PC-3 (cell line): ENCODE measurements at regions not wholly inside any gene's neighbourhood (a gene's known extent, or its start where the extent isn't known, plus 50 kb on each side); places are given as distances from the start of the nearest gene placed in this dataset.

ENCODE experiments used
- ATAC-seq: fragments of 200-7000 bp; cut with Tn5 transposase; 2 replicates; pipeline ENCODE4 v1.9.1; 2020; ENCODE audit warnings: mild to moderate bottlenecking, moderate library complexity
- BruUV-seq: library from RNA; stranded (reverse); fragments of 400-500 nt; replicated peaks from 2 replicates; lab custom pipeline; 2021; lab: Mats Ljungman, UMichigan
- CTCF ChIA-PET: fragments of 300-600 bp; sonication (Branson Sonifier 250); formaldehyde crosslinking; loops from one replicate; lab custom pipeline; 2022; ENCODE audit warnings: antibody characterized with exemption; lab: Charles Lee
- POLR2A ChIA-PET: fragments of 300-600 bp; sonication (Branson Sonifier 250); formaldehyde crosslinking; loops from one replicate; lab custom pipeline; 2022; ENCODE audit warnings: antibody characterized with exemption; ENCODE audit not compliant: unreplicated experiment; lab: Charles Lee
- DNase-seq: peaks from one replicate; pipeline ENCODE4 v3.0.0-alpha.2; 2015
- H2AFZ ChIP-seq: fragments of 300-600 bp; sonication (generic); 2 replicates; pipeline ENCODE4 v1.6.0; 2016; ENCODE audit warnings: antibody characterized with exemption, low read length
- H3F3A ChIP-seq: fragments of 300-600 bp; sonication (generic); one replicate; pipeline ENCODE4 v1.6.0; 2017; ENCODE audit warnings: antibody characterized with exemption, low read length, control low read depth, mild to moderate bottlenecking; ENCODE audit not compliant: unreplicated experiment
- H3K27ac ChIP-seq: fragments of 300-600 bp; sonication (generic); 2 replicates; pipeline ENCODE4 v1.5.1; 2016; ENCODE audit warnings: mild to moderate bottlenecking, low read length
- H3K27me3 ChIP-seq: fragments of 300-600 bp; sonication (generic); 2 replicates; pipeline ENCODE4 v1.6.1; 2016; ENCODE audit warnings: low read length, mixed read lengths
- H3K36me3 ChIP-seq: fragments of 300-600 bp; sonication (generic); 2 replicates; pipeline ENCODE4 v1.6.1; 2016; ENCODE audit warnings: low read depth, mixed run types, low read length, mixed read lengths
- H3K4me1 ChIP-seq: fragments of 300-600 bp; sonication (generic); 2 replicates; pipeline ENCODE4 v1.5.1; 2016; ENCODE audit warnings: low read length; ENCODE audit not compliant: insufficient read depth
- H3K4me2 ChIP-seq: fragments of 300-600 bp; sonication (generic); 2 replicates; pipeline ENCODE4 v1.6.0; 2016; ENCODE audit warnings: low read length
- H3K4me3 ChIP-seq: fragments of 300-600 bp; sonication (generic); 2 replicates; pipeline ENCODE4 v1.5.1; 2016; ENCODE audit warnings: mild to moderate bottlenecking, low read length, mixed read lengths
- H3K79me2 ChIP-seq: fragments of 300-600 bp; sonication (generic); 2 replicates; pipeline ENCODE4 v1.6.1; 2017; ENCODE audit warnings: low read length, mixed read lengths
- H3K9ac ChIP-seq: fragments of 300-600 bp; sonication (generic); 2 replicates; pipeline ENCODE4 v1.6.0; 2016; ENCODE audit warnings: mild to moderate bottlenecking, low read length
- H3K9me2 ChIP-seq: fragments of 300-600 bp; sonication (generic); replicated peaks from 2 replicates; pipeline ENCODE4 v1.6.1; 2016; ENCODE audit warnings: mixed run types, low read length, mixed read lengths
- H3K9me3 ChIP-seq: fragments of 300-600 bp; sonication (generic); 2 replicates; pipeline ENCODE4 v1.6.1; 2016; ENCODE audit warnings: low read length, mixed read lengths
- H4K20me1 ChIP-seq: fragments of 300-600 bp; sonication (generic); 2 replicates; pipeline ENCODE4 v1.6.1; 2016; ENCODE audit warnings: low read length, mixed read lengths
- EZH2 ChIP-seq: fragments of 300-600 bp; sonication (generic); IDR thresholded peaks from one replicate; pipeline ENCODE4 v1.6.1; 2017; ENCODE audit warnings: antibody characterized with exemption, mild to moderate bottlenecking, low read length; ENCODE audit not compliant: unreplicated experiment
- EZH2phosphoT487 ChIP-seq: fragments of 300-600 bp; sonication (generic); IDR thresholded peaks from 2 replicates; pipeline ENCODE4 v1.6.1; 2018; ENCODE audit warnings: mild to moderate bottlenecking, antibody characterized with exemption, low read length, borderline replicate concordance
- intact Hi-C: fragments of 100-400 bp; cut with micrococcal nuclease; formaldehyde crosslinking; loops from 2 replicates; pipeline ENCODE4 v1.9.0; 2023
- TF ChIP-seq, protein P1 (sequence below): fragments of 300-600 bp; sonication (generic); conservative IDR thresholded peaks from 2 replicates; pipeline ENCODE4 v1.5.1; 2017; ENCODE audit warnings: antibody characterized with exemption, low read depth, mild to moderate bottlenecking, low read length

DNA sequence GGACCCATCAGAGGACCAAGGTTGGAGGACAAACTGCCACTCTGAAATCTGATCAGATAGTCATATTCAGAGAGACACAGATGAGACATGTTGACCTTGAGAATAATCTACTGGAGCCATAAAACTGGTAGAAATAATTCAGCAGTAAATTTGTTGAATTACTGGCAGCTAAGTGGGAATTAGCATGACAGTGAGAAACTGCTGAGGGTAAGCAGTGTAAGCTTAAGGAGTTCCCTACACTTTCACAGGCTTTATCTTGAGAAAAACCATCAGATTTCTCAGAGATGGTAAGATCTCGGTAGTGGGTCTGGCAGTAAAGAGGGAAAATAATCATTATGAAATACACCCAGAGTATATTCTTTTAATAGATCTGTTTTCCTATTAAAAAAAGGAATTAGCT, 213.7 kb downstream of the TECRL start:
- Histone ChIP-seq H2AFZ (no peak overlapping the region), H3K27ac (no peak overlapping the region), H3K4me3 (no peak overlapping the region), H3K4me2 (no peak overlapping the region), H4K20me1 (no peaks in the 10 kb centered on the region), H3K4me1 (no peaks in the 10 kb centered on the region; the same call in 1 of the 2 replicates), H3F3A (no peaks in the 10 kb centered on the region), H3K27me3 (no peaks in the 10 kb centered on the region), H3K9ac (no peak overlapping the region), H3K36me3 (no peaks in the 10 kb centered on the region), H3K9me3 (no peaks in the 10 kb centered on the region), H3K9me2 (no peaks in the 10 kb centered on the region), H3K79me2 (no peaks in the 10 kb centered on the region)
- ChIA-PET CTCF (no interaction called here), POLR2A (no interaction called here)
- intact Hi-C loops = no loop called here
- TF ChIP-seq EZH2 = no peak
- TF ChIP-seq EZH2phosphoT487 = no peak
- TF ChIP-seq, protein P1, sequence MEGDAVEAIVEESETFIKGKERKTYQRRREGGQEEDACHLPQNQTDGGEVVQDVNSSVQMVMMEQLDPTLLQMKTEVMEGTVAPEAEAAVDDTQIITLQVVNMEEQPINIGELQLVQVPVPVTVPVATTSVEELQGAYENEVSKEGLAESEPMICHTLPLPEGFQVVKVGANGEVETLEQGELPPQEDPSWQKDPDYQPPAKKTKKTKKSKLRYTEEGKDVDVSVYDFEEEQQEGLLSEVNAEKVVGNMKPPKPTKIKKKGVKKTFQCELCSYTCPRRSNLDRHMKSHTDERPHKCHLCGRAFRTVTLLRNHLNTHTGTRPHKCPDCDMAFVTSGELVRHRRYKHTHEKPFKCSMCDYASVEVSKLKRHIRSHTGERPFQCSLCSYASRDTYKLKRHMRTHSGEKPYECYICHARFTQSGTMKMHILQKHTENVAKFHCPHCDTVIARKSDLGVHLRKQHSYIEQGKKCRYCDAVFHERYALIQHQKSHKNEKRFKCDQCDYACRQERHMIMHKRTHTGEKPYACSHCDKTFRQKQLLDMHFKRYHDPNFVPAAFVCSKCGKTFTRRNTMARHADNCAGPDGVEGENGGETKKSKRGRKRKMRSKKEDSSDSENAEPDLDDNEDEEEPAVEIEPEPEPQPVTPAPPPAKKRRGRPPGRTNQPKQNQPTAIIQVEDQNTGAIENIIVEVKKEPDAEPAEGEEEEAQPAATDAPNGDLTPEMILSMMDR = no peak
- ATAC-seq (no peak), DNase-seq (no peak)
- no TSS peak for BruUV-seq

DNA sequence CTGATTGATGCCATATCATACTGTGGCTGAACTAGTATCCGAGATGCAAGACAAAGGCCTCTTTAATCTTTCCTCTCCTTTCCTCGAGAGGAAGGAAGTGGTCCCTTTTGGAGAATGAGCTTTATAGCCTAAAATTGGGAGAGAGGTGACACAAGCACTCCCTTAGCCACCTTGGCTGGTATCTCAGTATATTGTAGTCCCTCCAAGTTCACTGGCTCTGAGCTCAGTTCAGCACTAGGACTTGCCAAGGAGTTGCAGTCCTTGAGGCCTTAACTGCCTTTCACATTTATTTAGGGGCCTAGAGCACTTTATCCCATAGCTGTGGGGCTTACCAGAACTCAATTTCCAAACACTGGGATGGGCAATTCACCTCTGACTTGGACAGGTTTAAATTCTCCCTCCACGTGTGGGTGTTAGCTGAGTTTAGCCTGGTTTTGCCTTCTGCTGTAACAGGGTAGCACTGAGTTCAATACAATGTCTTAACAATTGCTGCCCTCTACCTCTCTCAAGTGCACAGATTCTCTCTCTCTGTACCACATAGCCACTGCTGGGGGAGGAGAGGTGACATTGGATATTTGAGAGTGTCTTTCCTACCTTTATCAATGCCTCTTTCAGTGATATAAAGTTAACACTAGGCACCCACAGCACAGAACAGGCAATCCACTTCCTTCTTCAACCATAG, 216.4 kb downstream of the TECRL start:
- ChIA-PET CTCF (interaction anchor here (0.9 kb wide), 1 partner anchor 34 kb away, joined by 4 read pairs; no protein-coding TSS in a partner anchor), POLR2A (no interaction called here)
- intact Hi-C loops = no loop called here
- Histone ChIP-seq H3K27ac (no peak overlapping the region), H3F3A (no peaks in the 10 kb centered on the region), H3K27me3 (no peaks in the 10 kb centered on the region), H2AFZ (no peak overlapping the region), H3K4me2 (no peak overlapping the region), H3K9ac (no peak overlapping the region), H3K9me2 (no peaks in the 10 kb centered on the region), H3K36me3 (no peaks in the 10 kb centered on the region), H4K20me1 (no peaks in the 10 kb centered on the region), H3K4me1 (no peaks in the 10 kb centered on the region; the same call in 1 of the 2 replicates), H3K9me3 (no peaks in the 10 kb centered on the region), H3K4me3 (no peak overlapping the region), H3K79me2 (no peaks in the 10 kb centered on the region)
- no TSS peak for BruUV-seq
- TF ChIP-seq, protein P1 = no peak
- TF ChIP-seq EZH2phosphoT487 (no peak), EZH2 (no peak)
- peak; percentile 18 for DNase-seq
- ATAC-seq = peak; percentile 80

GRCh38 chr4:64174247-64174882, 234.9 kb downstream of the TECRL start:
- Histone ChIP-seq H3K27ac (no peak overlapping the region), H3K36me3 (no peaks in the 10 kb centered on the region), H3K27me3 (no peaks in the 10 kb centered on the region), H2AFZ (no peak overlapping the region), H3K9me3 (no peaks in the 10 kb centered on the region), H3K9ac (no peak overlapping the region), H4K20me1 (no peaks in the 10 kb centered on the region), H3F3A (no peaks in the 10 kb centered on the region), H3K4me1 (no peaks in the 10 kb centered on the region), H3K4me2 (no peak overlapping the region), H3K4me3 (no peak overlapping the region), H3K9me2 (no peaks in the 10 kb centered on the region), H3K79me2 (no peaks in the 10 kb centered on the region)
- intact Hi-C loops = no loop called here
- ChIA-PET POLR2A (no interaction called here), CTCF (no interaction called here)
- TF ChIP-seq EZH2phosphoT487 (no peak), EZH2 (no peak)
- TF ChIP-seq, protein P1 = no peak
- no peak for ATAC-seq
- no TSS peak for BruUV-seq
- DNase-seq = no peak
